BJ (cell line): ENCODE measurements at regions not wholly inside any gene's neighbourhood (a gene's known extent, or its start where the extent isn't known, plus 50 kb on each side); places are given as distances from the start of the nearest gene placed in this dataset.

Source experiments
- CTCF ChIA-PET: fragments of 350-600 bp; formaldehyde crosslinking; extraction: SDS; loops from one replicate; lab custom pipeline; 2021; ENCODE audit warnings: antibody characterized with exemption, inconsistent platforms; lab: Yijun Ruan, JAX
- POLR2A ChIA-PET: fragments of 300-600 bp; sonication (Branson Sonifier 250); formaldehyde crosslinking; extraction: SDS; loops from one replicate; lab custom pipeline; 2021; ENCODE audit warnings: antibody characterized with exemption; lab: Charles Lee
- DNase-seq: peaks from one replicate; pipeline ENCODE4 v3.0.0-alpha.2; 2011; ENCODE audit warnings: low read depth
- H3K27me3 ChIP-seq: 2 replicates; pipeline ENCODE4 v1.6.0; 2011; ENCODE audit warnings: low read length; ENCODE audit not compliant: control insufficient read depth, insufficient read depth
- H3K36me3 ChIP-seq: 2 replicates; pipeline ENCODE4 v1.5.1; 2011; ENCODE audit warnings: low read length; ENCODE audit not compliant: control insufficient read depth, insufficient read depth
- H3K4me3 ChIP-seq: 2 replicates; pipeline ENCODE4 v1.5.1; 2011; ENCODE audit warnings: low read depth, mild to moderate bottlenecking, control low read depth, low read length
- CTCF ChIP-seq: IDR thresholded peaks from 2 replicates; pipeline ENCODE4 v1.5.1; 2011; ENCODE audit warnings: low read depth, mild to moderate bottlenecking, control low read depth, inconsistent platforms, low read length, moderate library complexity; ENCODE audit not compliant: insufficient read depth

GRCh38 chr1:191865479-191865878 lies 292.8 kb upstream of the RGS18 start:
- POLR2A ChIA-PET, result no interaction called here
- Histone ChIP-seq H3K4me3 (no peak overlapping the region), H3K36me3 (no peaks in the 10 kb centered on the region), H3K27me3 (no peaks in the 10 kb centered on the region)
- DNase-seq, result no peak
- CTCF ChIA-PET, result no interaction called here
- TF ChIP-seq CTCF, result no peak

DNA sequence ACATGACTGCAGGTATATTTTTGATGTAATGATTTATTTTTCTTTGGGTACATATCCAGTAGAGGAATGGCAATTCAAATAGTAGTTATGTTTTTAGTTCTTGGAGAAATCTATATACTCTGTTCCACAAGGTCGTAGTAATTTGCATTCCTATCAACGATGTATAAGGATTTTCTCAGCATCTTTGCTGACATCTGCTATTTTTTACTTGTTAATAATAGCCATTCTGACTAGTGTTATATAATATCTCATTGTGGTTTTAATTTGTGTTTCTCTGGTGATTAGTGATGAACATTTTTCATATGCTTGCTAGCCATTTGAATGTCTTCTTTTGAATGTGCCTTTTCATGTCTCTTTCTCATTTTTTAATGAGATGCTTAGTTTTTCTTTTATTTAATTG lies 292.1 kb upstream of the RGS18 start:
- CTCF ChIA-PET, result no interaction called here
- no peak for TF ChIP-seq CTCF
- no peaks in the 10 kb centered on the region for H3K27me3 ChIP-seq
- POLR2A ChIA-PET, result no interaction called here
- no peak overlapping the region for H3K4me3 ChIP-seq
- DNase-seq, result no peak
- no peaks in the 10 kb centered on the region for H3K36me3 ChIP-seq

DNA sequence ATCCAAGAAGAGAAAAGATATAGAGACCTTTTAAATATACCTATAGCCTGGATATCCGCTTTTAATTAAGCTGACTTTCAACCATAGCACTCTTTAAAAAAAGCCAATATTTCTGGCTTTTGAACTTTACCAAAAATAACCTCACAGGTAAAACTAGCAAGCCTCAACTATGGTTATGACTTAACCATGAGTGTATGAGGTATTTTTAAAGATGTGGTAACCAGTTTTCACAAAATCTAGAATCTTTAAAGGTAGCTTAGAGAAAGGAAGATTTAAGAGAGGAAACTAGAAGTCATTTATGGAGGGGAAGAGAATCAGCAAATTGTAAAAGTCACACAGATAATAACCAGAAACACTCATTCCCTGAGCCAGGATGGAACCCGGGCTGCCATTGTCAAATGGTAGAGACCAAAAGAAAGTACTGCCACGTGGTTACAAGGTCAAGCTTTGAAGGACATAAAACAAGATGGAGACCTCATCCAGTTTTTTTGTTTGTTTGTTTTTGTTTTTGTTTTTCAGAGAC lies 288.4 kb upstream of the RGS18 start:
- ChIA-PET CTCF (no interaction called here), POLR2A (no interaction called here)
- H3K27me3 ChIP-seq, result no peaks in the 10 kb centered on the region
- H3K4me3 ChIP-seq, result no peak overlapping the region
- H3K36me3 ChIP-seq, result no peaks in the 10 kb centered on the region
- DNase-seq, result no peak
- TF ChIP-seq CTCF, result no peak

- no peaks in the 10 kb centered on the region for H3K36me3 ChIP-seq
- DNase-seq, result no peak
- H3K27me3 ChIP-seq, result no peaks in the 10 kb centered on the region
- ChIA-PET POLR2A (no interaction called here), CTCF (no interaction called here)
- no peak for TF ChIP-seq CTCF
- no peak overlapping the region for H3K4me3 ChIP-seq
Observed at GRCh38 chr1:191870490-191870889, 287.8 kb upstream of the RGS18 start.

DNA sequence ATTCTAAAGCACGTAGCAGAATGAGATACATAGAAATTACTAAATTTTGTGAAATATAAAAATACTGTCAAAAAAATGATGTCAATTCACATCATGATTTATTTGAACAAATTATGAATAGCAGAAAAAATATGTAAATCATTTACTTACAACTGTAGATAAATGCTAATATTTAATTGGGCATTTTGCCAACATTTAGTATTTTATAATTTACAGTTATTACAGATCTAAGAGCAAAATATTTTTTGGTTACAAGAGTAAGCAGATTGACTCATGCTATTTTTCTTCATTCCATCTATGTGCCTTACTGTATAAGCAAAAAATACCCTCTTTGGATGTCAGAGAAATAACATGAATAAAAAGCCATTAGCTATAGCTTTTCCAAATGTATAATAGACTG lies 282.3 kb upstream of the RGS18 start:
- Histone ChIP-seq H3K4me3 (no peak overlapping the region), H3K27me3 (no peaks in the 10 kb centered on the region), H3K36me3 (no peaks in the 10 kb centered on the region)
- CTCF ChIA-PET, result no interaction called here
- DNase-seq, result no peak
- TF ChIP-seq CTCF, result no peak
- POLR2A ChIA-PET, result no interaction called here
